PC-3 (cell line): ENCODE measurements at regions not wholly inside any gene's neighbourhood (a gene's known extent, or its start where the extent isn't known, plus 50 kb on each side); places are given as distances from the start of the nearest gene placed in this dataset.

Source experiments
- ATAC-seq: fragments of 200-7000 bp; cut with Tn5 transposase; 2 replicates; pipeline ENCODE4 v1.9.1; 2020; ENCODE audit warnings: mild to moderate bottlenecking, moderate library complexity
- BruUV-seq: library from RNA; stranded (reverse); fragments of 400-500 nt; replicated peaks from 2 replicates; lab custom pipeline; 2021; lab: Mats Ljungman, UMichigan
- CTCF ChIA-PET: fragments of 300-600 bp; sonication (Branson Sonifier 250); formaldehyde crosslinking; loops from one replicate; lab custom pipeline; 2022; ENCODE audit warnings: antibody characterized with exemption; lab: Charles Lee
- POLR2A ChIA-PET: fragments of 300-600 bp; sonication (Branson Sonifier 250); formaldehyde crosslinking; loops from one replicate; lab custom pipeline; 2022; ENCODE audit warnings: antibody characterized with exemption; ENCODE audit not compliant: unreplicated experiment; lab: Charles Lee
- DNase-seq: peaks from one replicate; pipeline ENCODE4 v3.0.0-alpha.2; 2015
- H2AFZ ChIP-seq: fragments of 300-600 bp; sonication (generic); 2 replicates; pipeline ENCODE4 v1.6.0; 2016; ENCODE audit warnings: antibody characterized with exemption, low read length
- H3F3A ChIP-seq: fragments of 300-600 bp; sonication (generic); one replicate; pipeline ENCODE4 v1.6.0; 2017; ENCODE audit warnings: antibody characterized with exemption, low read length, control low read depth, mild to moderate bottlenecking; ENCODE audit not compliant: unreplicated experiment
- H3K27ac ChIP-seq: fragments of 300-600 bp; sonication (generic); 2 replicates; pipeline ENCODE4 v1.5.1; 2016; ENCODE audit warnings: mild to moderate bottlenecking, low read length
- H3K27me3 ChIP-seq: fragments of 300-600 bp; sonication (generic); 2 replicates; pipeline ENCODE4 v1.6.1; 2016; ENCODE audit warnings: low read length, mixed read lengths
- H3K36me3 ChIP-seq: fragments of 300-600 bp; sonication (generic); 2 replicates; pipeline ENCODE4 v1.6.1; 2016; ENCODE audit warnings: low read depth, mixed run types, low read length, mixed read lengths
- H3K4me1 ChIP-seq: fragments of 300-600 bp; sonication (generic); 2 replicates; pipeline ENCODE4 v1.5.1; 2016; ENCODE audit warnings: low read length; ENCODE audit not compliant: insufficient read depth
- H3K4me2 ChIP-seq: fragments of 300-600 bp; sonication (generic); 2 replicates; pipeline ENCODE4 v1.6.0; 2016; ENCODE audit warnings: low read length
- H3K4me3 ChIP-seq: fragments of 300-600 bp; sonication (generic); 2 replicates; pipeline ENCODE4 v1.5.1; 2016; ENCODE audit warnings: mild to moderate bottlenecking, low read length, mixed read lengths
- H3K79me2 ChIP-seq: fragments of 300-600 bp; sonication (generic); 2 replicates; pipeline ENCODE4 v1.6.1; 2017; ENCODE audit warnings: low read length, mixed read lengths
- H3K9ac ChIP-seq: fragments of 300-600 bp; sonication (generic); 2 replicates; pipeline ENCODE4 v1.6.0; 2016; ENCODE audit warnings: mild to moderate bottlenecking, low read length
- H3K9me2 ChIP-seq: fragments of 300-600 bp; sonication (generic); replicated peaks from 2 replicates; pipeline ENCODE4 v1.6.1; 2016; ENCODE audit warnings: mixed run types, low read length, mixed read lengths
- H3K9me3 ChIP-seq: fragments of 300-600 bp; sonication (generic); 2 replicates; pipeline ENCODE4 v1.6.1; 2016; ENCODE audit warnings: low read length, mixed read lengths
- H4K20me1 ChIP-seq: fragments of 300-600 bp; sonication (generic); 2 replicates; pipeline ENCODE4 v1.6.1; 2016; ENCODE audit warnings: low read length, mixed read lengths
- CTCF ChIP-seq: fragments of 300-600 bp; sonication (generic); conservative IDR thresholded peaks from 2 replicates; pipeline ENCODE4 v1.5.1; 2017; ENCODE audit warnings: antibody characterized with exemption, low read depth, mild to moderate bottlenecking, low read length
- EZH2 ChIP-seq: fragments of 300-600 bp; sonication (generic); IDR thresholded peaks from one replicate; pipeline ENCODE4 v1.6.1; 2017; ENCODE audit warnings: antibody characterized with exemption, mild to moderate bottlenecking, low read length; ENCODE audit not compliant: unreplicated experiment
- EZH2phosphoT487 ChIP-seq: fragments of 300-600 bp; sonication (generic); IDR thresholded peaks from 2 replicates; pipeline ENCODE4 v1.6.1; 2018; ENCODE audit warnings: mild to moderate bottlenecking, antibody characterized with exemption, low read length, borderline replicate concordance
- intact Hi-C: fragments of 100-400 bp; cut with micrococcal nuclease; formaldehyde crosslinking; loops from 2 replicates; pipeline ENCODE4 v1.9.0; 2023

- no peak overlapping the region for H3K9ac ChIP-seq
- H3K4me2 ChIP-seq: no peak overlapping the region
- DNase-seq (no peak), ATAC-seq (no peak)
- no peaks in the 10 kb centered on the region for H3K27me3 ChIP-seq
- intact Hi-C loops: no loop called here
- H3K9me3 ChIP-seq: no peaks in the 10 kb centered on the region
- CTCF ChIA-PET: no interaction called here
- TF ChIP-seq EZH2: no peak
- no peak for TF ChIP-seq EZH2phosphoT487
- no peaks in the 10 kb centered on the region for H3F3A ChIP-seq
- no peaks in the 10 kb centered on the region for H3K4me1 ChIP-seq
- no TSS peak for BruUV-seq
- no peaks in the 10 kb centered on the region for H3K36me3 ChIP-seq
- H3K79me2 ChIP-seq: no peaks in the 10 kb centered on the region
- no peak overlapping the region for H3K4me3 ChIP-seq
- no peak overlapping the region for H2AFZ ChIP-seq
- no peaks in the 10 kb centered on the region for H3K9me2 ChIP-seq
- POLR2A ChIA-PET: no interaction called here
- no peaks in the 10 kb centered on the region for H4K20me1 ChIP-seq
- H3K27ac ChIP-seq: no peak overlapping the region
These were observed 133.3 kb upstream of the RAD23B start for GRCh38 chr9:107149756-107150155.

GRCh38 chr9:107153336-107153735 is 129.7 kb upstream of the RAD23B start:
- DNase-seq (no peak), ATAC-seq (no peak)
- Histone ChIP-seq H3K9ac (no peak overlapping the region), H4K20me1 (no peaks in the 10 kb centered on the region), H3F3A (no peaks in the 10 kb centered on the region), H3K27ac (no peak overlapping the region), H3K4me1 (no peaks in the 10 kb centered on the region), H2AFZ (no peak overlapping the region), H3K27me3 (no peaks in the 10 kb centered on the region), H3K9me2 (no peaks in the 10 kb centered on the region), H3K36me3 (no peaks in the 10 kb centered on the region), H3K9me3 (no peaks in the 10 kb centered on the region), H3K79me2 (no peaks in the 10 kb centered on the region), H3K4me2 (no peak overlapping the region), H3K4me3 (no peak overlapping the region)
- intact Hi-C loops: no loop called here
- ChIA-PET CTCF (no interaction called here), POLR2A (no interaction called here)
- TF ChIP-seq CTCF: no peak
- TF ChIP-seq EZH2: no peak
- no peak for TF ChIP-seq EZH2phosphoT487
- no TSS peak for BruUV-seq

- Histone ChIP-seq H4K20me1 (no peaks in the 10 kb centered on the region), H3K36me3 (no peaks in the 10 kb centered on the region), H3K9me3 (no peaks in the 10 kb centered on the region), H3K9ac (no peak overlapping the region), H3K4me2 (no peak overlapping the region), H3K4me3 (no peak overlapping the region), H3K27ac (no peak overlapping the region), H3K79me2 (no peaks in the 10 kb centered on the region), H3K4me1 (no peaks in the 10 kb centered on the region), H3K9me2 (no peaks in the 10 kb centered on the region), H3F3A (no peaks in the 10 kb centered on the region), H2AFZ (no peak overlapping the region), H3K27me3 (no peaks in the 10 kb centered on the region)
- intact Hi-C loops: no loop called here
- peak; percentile 26 for DNase-seq
- ChIA-PET CTCF (no interaction called here), POLR2A (no interaction called here)
- TF ChIP-seq EZH2: no peak
- TF ChIP-seq EZH2phosphoT487: no peak
- no peak for TF ChIP-seq CTCF
- ATAC-seq: no peak
- BruUV-seq: no TSS peak
These were observed 128.8 kb upstream of the RAD23B start for GRCh38 chr9:107154291-107154690.
